Activated naive CD4-positive, alpha-beta T cell treated with anti-CD3 and anti-CD28 coated beads for 36 hours (primary cell): ENCODE measurements at regions not wholly inside any gene's neighbourhood (a gene's known extent, or its start where the extent isn't known, plus 50 kb on each side); places are given as distances from the start of the nearest gene placed in this dataset.
"Not testable (repeated sequence)": the region's sequence is repeated elsewhere in the genome, so short reads cannot be mapped to it uniquely, and the experiment has no call there.

ENCODE experiments used
- CTCF ChIA-PET: fragments of 350-600 bp; sonication (Branson Sonifier 250); formaldehyde crosslinking; loops from one replicate; lab custom pipeline; 2021; ENCODE audit warnings: antibody characterized with exemption; lab: Charles Lee
- DNase-seq: peaks from one replicate; pipeline ENCODE4 v3.0.0-alpha.2; 2020
- H3K27ac Mint-ChIP-seq: one replicate; pipeline ENCODE4 v1.8.0; 2021; ENCODE audit warnings: mild to moderate bottlenecking, mixed read lengths
- H3K27me3 Mint-ChIP-seq: one replicate; pipeline ENCODE4 v1.8.0; 2021; ENCODE audit warnings: low read depth, mixed read lengths
- H3K36me3 Mint-ChIP-seq: one replicate; pipeline ENCODE4 v1.8.0; 2021; ENCODE audit warnings: low read depth, mixed read lengths
- H3K4me1 Mint-ChIP-seq: one replicate; pipeline ENCODE4 v1.8.0; 2021; ENCODE audit warnings: low read depth, mixed read lengths
- H3K4me3 Mint-ChIP-seq: one replicate; pipeline ENCODE4 v1.8.0; 2021; ENCODE audit warnings: mild to moderate bottlenecking, moderate library complexity, mixed read lengths
- H3K9me3 Mint-ChIP-seq: one replicate; pipeline ENCODE4 v1.8.0; 2021; ENCODE audit warnings: mixed read lengths
- intact Hi-C: fragments of 100-400 bp; cut with micrococcal nuclease; formaldehyde crosslinking; loops from one replicate; pipeline ENCODE4 v1.15.1; 2023

- CTCF ChIA-PET, result no interaction called here
- Mint-ChIP-seq H3K4me3 (no peak overlapping the region), H3K27ac (no peak overlapping the region), H3K27me3 (peaks cover 2% of the 10 kb centered on the region), H3K4me1 (no peaks in the 10 kb centered on the region), H3K36me3 (no peaks in the 10 kb centered on the region), H3K9me3 (no peaks in the 10 kb centered on the region)
- no peak for DNase-seq
- intact Hi-C loops, result no loop called here
Measured at GRCh38 chr7:84941936-84942335, 244.9 kb downstream of the SEMA3D start.

DNA sequence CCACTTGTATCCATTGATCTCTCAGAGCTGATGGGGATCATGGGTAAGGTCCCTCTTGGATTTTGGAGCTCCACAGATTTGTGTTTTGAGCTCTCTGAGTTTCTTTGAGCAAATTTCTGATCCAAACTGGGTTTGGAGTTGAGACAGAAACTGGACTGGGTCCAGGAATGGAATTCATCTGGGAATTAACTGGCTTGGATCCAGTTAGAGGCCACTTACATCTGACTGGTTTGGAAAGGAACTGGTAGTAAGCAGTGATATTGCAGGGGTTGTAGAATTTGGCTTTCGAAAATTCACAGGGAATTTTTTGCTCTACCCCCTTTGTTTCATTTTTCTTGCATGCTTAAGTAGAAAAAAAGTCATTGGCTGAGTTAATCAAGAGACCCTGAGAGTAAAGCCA, 245.6 kb downstream of the SEMA3D start:
- no peak overlapping the region for H3K27ac Mint-ChIP-seq
- intact Hi-C loops, result no loop called here
- no peak overlapping the region for H3K4me3 Mint-ChIP-seq
- no peaks in the 10 kb centered on the region for H3K36me3 Mint-ChIP-seq
- DNase-seq, result no peak
- H3K27me3 Mint-ChIP-seq, result no peaks in the 10 kb centered on the region
- no peaks in the 10 kb centered on the region for H3K9me3 Mint-ChIP-seq
- H3K4me1 Mint-ChIP-seq, result no peaks in the 10 kb centered on the region
- CTCF ChIA-PET, result no interaction called here

- CTCF ChIA-PET, result no interaction called here
- Mint-ChIP-seq H3K9me3 (no peaks in the 10 kb centered on the region), H3K4me1 (no peaks in the 10 kb centered on the region), H3K36me3 (no peaks in the 10 kb centered on the region), H3K27ac (no peak overlapping the region), H3K4me3 (no peak overlapping the region), H3K27me3 (no peaks in the 10 kb centered on the region)
- intact Hi-C loops, result no loop called here
- DNase-seq, result no peak
Measured at GRCh38 chr7:84939888-84940287, 247.0 kb downstream of the SEMA3D start.

- intact Hi-C loops, result no loop called here
- no peak for DNase-seq
- H3K27me3 Mint-ChIP-seq, result no peaks in the 10 kb centered on the region
- no peaks in the 10 kb centered on the region for H3K4me1 Mint-ChIP-seq
- no peak overlapping the region for H3K27ac Mint-ChIP-seq
- no peaks in the 10 kb centered on the region for H3K9me3 Mint-ChIP-seq
- no peaks in the 10 kb centered on the region for H3K36me3 Mint-ChIP-seq
- CTCF ChIA-PET, result no interaction called here
- no peak overlapping the region for H3K4me3 Mint-ChIP-seq
Measured at GRCh38 chr7:84939442-84939841, 247.4 kb downstream of the SEMA3D start.

GRCh38 chr7:84924353-84924752, 262.5 kb downstream of the SEMA3D start:
- intact Hi-C loops, result no loop called here
- no peak for DNase-seq
- Mint-ChIP-seq H3K9me3 (peaks cover 5% of the 10 kb centered on the region), H3K27ac (no peak overlapping the region), H3K27me3 (no peaks in the 10 kb centered on the region), H3K4me3 (no peak overlapping the region), H3K36me3 (no peaks in the 10 kb centered on the region), H3K4me1 (no peaks in the 10 kb centered on the region)
- CTCF ChIA-PET, result no interaction called here

GRCh38 chr7:84923348-84923747, 263.5 kb downstream of the SEMA3D start:
- no peak overlapping the region for H3K4me3 Mint-ChIP-seq
- CTCF ChIA-PET, result no interaction called here
- H3K36me3 Mint-ChIP-seq, result no peaks in the 10 kb centered on the region
- intact Hi-C loops, result no loop called here
- H3K9me3 Mint-ChIP-seq, result peaks cover 5% of the 10 kb centered on the region
- H3K27ac Mint-ChIP-seq, result no peak overlapping the region
- no peaks in the 10 kb centered on the region for H3K4me1 Mint-ChIP-seq
- no peak for DNase-seq
- H3K27me3 Mint-ChIP-seq, result no peaks in the 10 kb centered on the region

DNA sequence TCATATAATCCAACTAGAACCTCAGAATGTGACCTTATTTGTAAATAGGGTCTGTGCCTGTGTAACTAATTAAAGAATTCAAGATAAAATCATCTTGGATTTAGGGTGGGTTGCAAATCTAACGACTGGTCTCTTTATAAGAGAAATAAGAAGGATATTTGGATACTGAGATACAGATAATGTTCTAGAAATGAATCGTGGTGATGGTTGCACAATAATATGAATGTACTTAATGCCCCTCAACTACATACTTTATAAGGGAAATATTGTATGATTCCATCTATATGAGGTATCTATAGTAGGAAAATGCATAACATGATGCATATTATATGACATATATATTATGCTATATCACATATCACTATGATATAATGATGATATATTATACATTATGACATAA, 265.7 kb downstream of the SEMA3D start:
- no peak overlapping the region for H3K4me3 Mint-ChIP-seq
- intact Hi-C loops, result no loop called here
- H3K27ac Mint-ChIP-seq, result no peak overlapping the region
- H3K27me3 Mint-ChIP-seq, result no peaks in the 10 kb centered on the region
- no peak for DNase-seq
- no peaks in the 10 kb centered on the region for H3K4me1 Mint-ChIP-seq
- H3K36me3 Mint-ChIP-seq, result no peaks in the 10 kb centered on the region
- CTCF ChIA-PET, result no interaction called here
- peaks cover 5% of the 10 kb centered on the region for H3K9me3 Mint-ChIP-seq

DNA sequence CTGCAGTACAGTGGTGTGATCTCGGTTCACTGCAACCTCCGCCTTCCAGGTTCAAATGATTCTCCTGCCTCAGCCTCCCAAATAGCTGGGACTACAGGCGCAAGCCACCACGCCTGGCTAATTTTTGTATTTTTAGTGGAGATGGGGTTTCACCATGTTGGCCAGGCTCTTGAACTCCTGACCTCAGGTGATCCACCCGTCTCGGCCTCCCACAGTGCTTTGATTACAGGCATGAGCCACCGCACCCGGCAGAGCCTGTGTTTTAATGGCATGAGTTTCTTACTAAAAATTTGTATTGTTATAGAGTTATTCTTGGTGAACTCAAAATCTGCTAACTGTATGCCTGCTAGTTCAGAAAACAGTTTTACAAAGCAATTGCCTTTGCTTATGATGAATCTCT, 269.9 kb downstream of the SEMA3D start:
- intact Hi-C loops, result not testable (repeated sequence)

GRCh38 chr7:84916161-84916560, 270.7 kb downstream of the SEMA3D start:
- CTCF ChIA-PET, result no interaction called here
- intact Hi-C loops, result no loop called here
- H3K4me1 Mint-ChIP-seq, result no peaks in the 10 kb centered on the region

More for the DNA sequence above, 269.9 kb downstream of the SEMA3D start:
- H3K4me1 Mint-ChIP-seq, H3K27ac Mint-ChIP-seq, H3K4me3 Mint-ChIP-seq, CTCF ChIA-PET, DNase-seq, H3K27me3 Mint-ChIP-seq, H3K9me3 Mint-ChIP-seq, H3K36me3 Mint-ChIP-seq: not testable (repeated sequence)

DNA sequence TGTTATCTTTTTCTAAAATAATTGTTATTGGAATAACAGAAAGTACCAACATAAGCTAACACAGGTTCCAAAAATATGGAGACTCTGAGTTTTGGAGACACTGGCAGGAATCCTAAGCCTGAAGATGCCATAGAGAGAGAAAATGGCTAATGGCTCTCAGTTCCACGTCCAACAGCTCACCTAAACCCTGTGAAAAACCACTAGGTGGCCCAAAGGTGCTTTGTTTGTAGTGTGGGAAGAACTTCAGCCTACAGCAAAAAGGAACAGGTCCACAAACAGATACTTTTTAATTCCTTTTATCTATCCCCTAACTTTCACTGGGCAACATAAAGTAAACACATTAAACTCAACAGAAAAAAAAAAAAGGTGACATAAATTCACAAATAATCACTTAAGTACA, 272.3 kb downstream of the SEMA3D start:
- Mint-ChIP-seq H3K4me3 (no peak overlapping the region), H3K27ac (no peak overlapping the region), H3K9me3 (no peaks in the 10 kb centered on the region), H3K36me3 (no peaks in the 10 kb centered on the region), H3K27me3 (peaks cover under 1% of the 10 kb centered on the region), H3K4me1 (no peaks in the 10 kb centered on the region)
- intact Hi-C loops, result loop anchor here (5.0 kb wide), 1 partner anchor 108 kb away; no protein-coding TSS in a partner anchor
- no peak for DNase-seq
- CTCF ChIA-PET, result interaction anchor here (0.6 kb wide), 1 partner anchor 108 kb away, joined by 5 read pairs; no protein-coding TSS in a partner anchor

More at GRCh38 chr7:84916161-84916560, 270.7 kb downstream of the SEMA3D start:
- Mint-ChIP-seq H3K4me3 (no peak overlapping the region), H3K9me3 (peaks cover 5% of the 10 kb centered on the region), H3K27me3 (no peaks in the 10 kb centered on the region), H3K27ac (no peak overlapping the region), H3K36me3 (no peaks in the 10 kb centered on the region)
- DNase-seq, result no peak

GRCh38 chr7:84913731-84914130, 273.1 kb downstream of the SEMA3D start:
- Mint-ChIP-seq H3K9me3 (no peaks in the 10 kb centered on the region), H3K36me3 (no peaks in the 10 kb centered on the region), H3K27ac (no peak overlapping the region), H3K4me1 (no peaks in the 10 kb centered on the region), H3K27me3 (peaks cover 2% of the 10 kb centered on the region), H3K4me3 (no peak overlapping the region)
- CTCF ChIA-PET, result no interaction called here
- intact Hi-C loops, result loop anchor here (5.0 kb wide), 1 partner anchor 109 kb away; no protein-coding TSS in a partner anchor
- no peak for DNase-seq

- Mint-ChIP-seq H3K4me3 (no peak overlapping the region), H3K27ac (no peak overlapping the region), H3K9me3 (no peaks in the 10 kb centered on the region), H3K27me3 (peaks cover 2% of the 10 kb centered on the region), H3K4me1 (no peaks in the 10 kb centered on the region), H3K36me3 (no peaks in the 10 kb centered on the region)
- DNase-seq, result no peak
- intact Hi-C loops, result loop anchor here (5.0 kb wide), 1 partner anchor 109 kb away; no protein-coding TSS in a partner anchor
- CTCF ChIA-PET, result no interaction called here
Measured at GRCh38 chr7:84912993-84913635, 273.7 kb downstream of the SEMA3D start.

DNA sequence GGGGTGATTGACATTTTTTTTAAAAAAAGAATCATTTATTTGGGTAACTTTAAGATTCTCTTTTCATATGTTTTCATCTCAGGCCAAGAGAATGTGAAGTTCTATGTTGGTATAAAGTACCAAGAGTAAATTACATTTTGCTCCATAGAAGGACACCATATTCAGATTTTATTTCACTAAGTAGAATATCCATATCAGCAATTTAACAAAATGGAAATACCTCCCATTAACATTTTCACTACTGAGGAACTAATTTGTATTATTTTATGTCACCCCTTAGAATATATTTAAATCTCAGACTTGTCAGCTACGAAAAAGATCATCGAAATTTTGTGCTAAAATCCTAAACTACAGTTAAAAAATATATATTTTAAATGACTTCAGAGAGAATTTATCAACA, 274.3 kb downstream of the SEMA3D start:
- Mint-ChIP-seq H3K4me3 (no peak overlapping the region), H3K9me3 (no peaks in the 10 kb centered on the region), H3K4me1 (no peaks in the 10 kb centered on the region), H3K27me3 (peaks cover 2% of the 10 kb centered on the region), H3K36me3 (no peaks in the 10 kb centered on the region), H3K27ac (no peak overlapping the region)
- DNase-seq, result no peak
- intact Hi-C loops, result loop anchor here (5.0 kb wide), 1 partner anchor 110 kb away; no protein-coding TSS in a partner anchor
- CTCF ChIA-PET, result no interaction called here
